ENCODE measurements at regions not wholly inside any gene's neighbourhood (a gene's known extent, or its start where the extent isn't known, plus 50 kb on each side); places are given as distances from the start of the nearest gene placed in this dataset.
"Not testable (repeated sequence)": the region's sequence is repeated elsewhere in the genome, so short reads cannot be mapped to it uniquely, and the experiment has no call there.

DNA sequence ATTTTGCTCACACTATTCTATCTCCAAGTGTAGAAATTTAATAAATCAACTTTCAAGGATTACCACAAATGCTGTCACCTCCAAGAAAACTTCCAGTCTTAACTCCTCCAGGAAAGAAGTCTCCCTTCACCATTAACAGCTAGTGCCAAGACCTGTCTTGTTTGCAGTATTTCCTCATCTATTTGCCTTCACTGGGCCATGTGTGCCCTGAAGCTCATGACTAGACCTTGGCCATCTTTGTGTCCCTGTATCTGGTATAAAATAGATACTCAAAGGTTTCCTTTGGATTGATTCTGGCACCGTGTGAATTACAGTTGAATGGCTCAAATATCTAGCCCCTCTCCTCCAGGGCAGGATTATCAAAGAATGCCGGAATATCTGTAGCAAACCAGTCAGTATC is 346.7 kb upstream of the KLF4 start:
- TF ChIP-seq, protein P1, sequence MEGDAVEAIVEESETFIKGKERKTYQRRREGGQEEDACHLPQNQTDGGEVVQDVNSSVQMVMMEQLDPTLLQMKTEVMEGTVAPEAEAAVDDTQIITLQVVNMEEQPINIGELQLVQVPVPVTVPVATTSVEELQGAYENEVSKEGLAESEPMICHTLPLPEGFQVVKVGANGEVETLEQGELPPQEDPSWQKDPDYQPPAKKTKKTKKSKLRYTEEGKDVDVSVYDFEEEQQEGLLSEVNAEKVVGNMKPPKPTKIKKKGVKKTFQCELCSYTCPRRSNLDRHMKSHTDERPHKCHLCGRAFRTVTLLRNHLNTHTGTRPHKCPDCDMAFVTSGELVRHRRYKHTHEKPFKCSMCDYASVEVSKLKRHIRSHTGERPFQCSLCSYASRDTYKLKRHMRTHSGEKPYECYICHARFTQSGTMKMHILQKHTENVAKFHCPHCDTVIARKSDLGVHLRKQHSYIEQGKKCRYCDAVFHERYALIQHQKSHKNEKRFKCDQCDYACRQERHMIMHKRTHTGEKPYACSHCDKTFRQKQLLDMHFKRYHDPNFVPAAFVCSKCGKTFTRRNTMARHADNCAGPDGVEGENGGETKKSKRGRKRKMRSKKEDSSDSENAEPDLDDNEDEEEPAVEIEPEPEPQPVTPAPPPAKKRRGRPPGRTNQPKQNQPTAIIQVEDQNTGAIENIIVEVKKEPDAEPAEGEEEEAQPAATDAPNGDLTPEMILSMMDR (conservative IDR thresholded peaks at IDR 0.05; ENCODE audit: low read length) = no peak
- no peak for DNase-seq (ENCODE audit: low read depth)
- no peak overlapping the region for H3K4me3 ChIP-seq (ENCODE audit: low read length)

GRCh38 chr9:107833295-107833694 is 343.7 kb upstream of the KLF4 start:
- DNase-seq (ENCODE audit: low read depth) = peak; percentile 66
- no peak overlapping the region for H3K4me3 ChIP-seq (ENCODE audit: low read length)
- TF ChIP-seq, protein P1 (conservative IDR thresholded peaks at IDR 0.05; ENCODE audit: low read length) = no peak

DNA sequence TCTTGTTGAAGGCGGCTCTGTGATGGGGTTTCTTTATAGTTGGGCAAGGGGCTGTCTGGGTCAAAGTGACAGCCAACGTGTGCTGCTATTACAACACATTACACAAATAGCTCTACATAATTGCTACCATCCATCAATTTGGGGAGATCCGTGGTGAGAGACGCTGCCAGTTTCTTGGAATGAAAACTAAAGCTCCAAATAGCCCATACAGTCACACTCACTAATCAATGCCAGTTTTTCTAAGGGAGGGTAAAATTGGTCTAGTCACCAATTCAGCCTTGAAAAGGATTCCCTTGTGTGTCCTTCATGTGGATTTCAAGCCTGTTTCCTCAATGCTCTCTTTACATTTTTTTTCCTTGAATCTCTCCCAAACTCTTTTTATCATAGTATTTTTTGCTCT is 343.3 kb upstream of the KLF4 start:
- TF ChIP-seq, protein P1 (conservative IDR thresholded peaks at IDR 0.05; ENCODE audit: low read length) = no peak
- H3K4me3 ChIP-seq (ENCODE audit: low read length) = no peak overlapping the region
- peak; percentile 29 for DNase-seq (ENCODE audit: low read depth)

GRCh38 chr9:107830479-107830878 is 340.9 kb upstream of the KLF4 start:
- H3K4me3 ChIP-seq (ENCODE audit: low read length) = no peak overlapping the region
- DNase-seq (ENCODE audit: low read depth) = no peak
- TF ChIP-seq, protein P1 (conservative IDR thresholded peaks at IDR 0.05; ENCODE audit: low read length) = no peak

DNA sequence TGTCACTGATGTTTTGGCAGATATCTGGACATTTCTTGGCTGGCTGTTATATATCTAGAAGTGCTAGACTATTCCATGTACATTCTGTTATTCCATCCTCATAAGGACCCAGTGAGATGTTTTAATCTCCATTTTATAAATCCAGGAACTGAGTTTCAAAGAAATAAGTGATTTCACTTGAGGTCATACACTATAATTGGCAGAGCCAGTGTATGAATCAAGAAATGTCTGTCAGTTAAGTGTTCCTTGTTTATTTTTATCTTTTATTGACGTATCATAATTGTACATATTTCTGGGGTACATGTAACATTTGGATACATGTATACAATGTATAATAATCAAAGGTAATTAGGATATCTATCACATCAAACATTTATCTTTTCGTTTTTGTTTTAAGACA is 338.3 kb upstream of the KLF4 start:
- TF ChIP-seq, protein P1 (conservative IDR thresholded peaks at IDR 0.05; ENCODE audit: low read length) = no peak
- no peak for DNase-seq (ENCODE audit: low read depth)
- H3K4me3 ChIP-seq (ENCODE audit: low read length) = no peak overlapping the region

GRCh38 chr9:107827304-107827703 is 337.7 kb upstream of the KLF4 start:
- TF ChIP-seq, protein P1 (conservative IDR thresholded peaks at IDR 0.05; ENCODE audit: low read length) = no peak
- no peak for DNase-seq (ENCODE audit: low read depth)

DNA sequence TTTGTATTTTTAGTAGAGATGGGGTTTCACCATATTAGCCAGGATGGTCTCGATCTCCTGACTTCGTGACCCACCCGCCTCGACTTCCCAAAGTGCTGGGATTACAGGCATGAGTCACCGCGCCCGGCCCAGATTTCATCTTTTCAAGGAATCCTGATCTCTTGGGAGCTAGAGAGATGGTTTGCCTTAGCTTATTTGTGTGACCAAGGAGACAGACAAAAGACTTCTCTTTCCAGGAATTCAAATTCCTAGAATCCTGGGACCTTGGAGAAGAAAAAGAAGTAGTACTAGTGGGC is 337.1 kb upstream of the KLF4 start:
- DNase-seq (ENCODE audit: low read depth); H3K4me3 ChIP-seq (ENCODE audit: low read length): not testable (repeated sequence)

More at GRCh38 chr9:107827304-107827703, 337.7 kb upstream of the KLF4 start:
- H3K4me3 ChIP-seq (ENCODE audit: low read length) = no peak overlapping the region

DNA sequence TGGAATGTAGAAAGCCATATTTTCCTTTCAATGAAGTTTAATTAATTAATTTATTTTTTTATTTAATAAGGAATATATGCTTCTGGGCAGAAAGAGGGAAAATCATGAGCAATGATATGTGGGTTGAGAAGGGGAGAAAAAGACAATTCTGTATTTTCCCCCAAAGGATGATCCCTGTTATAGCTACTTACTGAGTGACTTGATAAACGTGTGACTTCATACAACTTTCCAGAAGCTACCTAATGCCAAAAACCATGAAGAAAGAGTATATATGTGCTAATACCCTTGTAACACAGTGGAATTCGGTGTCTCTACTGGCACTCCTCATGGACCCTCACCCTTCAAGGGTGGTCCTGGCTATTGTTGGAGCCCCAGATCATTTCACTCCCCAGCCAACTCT is 335.0 kb upstream of the KLF4 start:
- TF ChIP-seq, protein P1 (conservative IDR thresholded peaks at IDR 0.05; ENCODE audit: low read length) = no peak
- no peak overlapping the region for H3K4me3 ChIP-seq (ENCODE audit: low read length)
- no peak for DNase-seq (ENCODE audit: low read depth)

Data from AG10803 (cell line).